ENCODE measurements at regions not wholly inside any gene's neighbourhood (a gene's known extent, or its start where the extent isn't known, plus 50 kb on each side); places are given as distances from the start of the nearest gene placed in this dataset.

DNA sequence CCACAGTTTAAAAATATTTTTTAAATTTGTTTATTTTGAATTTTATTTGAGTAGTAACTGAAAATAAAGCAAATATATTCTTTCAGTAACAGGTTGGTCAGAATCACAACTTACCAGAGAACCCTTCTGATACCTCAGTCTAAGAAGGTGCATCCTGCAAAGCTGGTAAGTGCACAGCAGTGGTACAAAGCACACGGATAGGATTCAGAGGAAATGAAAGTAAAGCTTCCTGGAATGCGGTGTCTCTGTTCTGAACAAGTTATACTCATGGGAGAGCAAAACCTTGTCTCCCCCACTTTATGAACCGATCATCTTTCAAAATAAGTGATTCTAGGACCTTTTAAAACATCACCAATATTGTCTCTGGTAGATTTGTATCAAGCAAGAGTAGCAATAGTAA lies 398.3 kb downstream of the TMX3 start:
- no peak for DNase-seq

GRCh38 chr18:68314403-68314802 lies 400.5 kb downstream of the TMX3 start:
- no peak for DNase-seq

DNA sequence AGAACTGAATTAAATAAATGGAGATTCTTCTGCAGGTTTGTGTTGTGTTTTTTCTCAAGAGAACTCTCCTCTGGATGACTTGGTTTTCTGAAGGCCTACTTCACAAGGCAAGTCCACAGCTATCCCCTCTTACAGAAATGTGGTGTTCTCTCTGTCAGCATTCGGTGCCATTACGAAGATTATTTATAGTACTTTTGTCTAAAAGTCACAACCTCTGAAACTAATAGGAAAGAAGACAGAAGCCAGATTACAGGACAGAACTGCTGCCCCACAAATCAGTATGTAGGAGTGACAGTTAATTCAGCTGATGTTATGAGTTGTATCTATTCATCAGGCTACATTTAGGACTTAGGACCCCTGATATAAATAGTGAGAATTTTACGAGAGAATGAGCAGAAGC lies 413.5 kb downstream of the TMX3 start:
- DNase-seq, result no peak

- no peak for DNase-seq
These were observed 415.0 kb downstream of the TMX3 start for GRCh38 chr18:68299906-68300305.

- DNase-seq, result no peak
These were observed 416.6 kb downstream of the TMX3 start for GRCh38 chr18:68298330-68298729.

DNA sequence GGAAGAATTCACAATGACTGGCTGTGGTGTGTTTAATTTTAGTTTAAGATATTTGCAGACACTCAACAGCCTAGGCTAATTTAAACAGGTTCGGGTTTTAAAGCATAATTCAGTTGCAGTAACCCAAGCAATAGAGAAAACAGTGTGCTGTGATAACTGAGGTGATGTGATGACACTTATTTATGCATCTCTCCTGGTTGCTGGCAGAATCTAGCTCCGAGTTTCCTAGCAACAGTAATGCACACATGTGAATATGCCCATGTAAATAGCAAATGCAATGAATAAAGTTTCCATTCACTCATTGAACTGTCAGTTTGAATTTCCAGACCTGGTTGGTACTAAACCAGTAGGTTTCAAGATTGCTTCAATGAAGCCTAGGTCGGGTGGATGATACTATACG lies 426.5 kb downstream of the TMX3 start:
- DNase-seq, result no peak

- DNase-seq, result no peak
These were observed 430.6 kb downstream of the TMX3 start for GRCh38 chr18:68284236-68284780.

DNA sequence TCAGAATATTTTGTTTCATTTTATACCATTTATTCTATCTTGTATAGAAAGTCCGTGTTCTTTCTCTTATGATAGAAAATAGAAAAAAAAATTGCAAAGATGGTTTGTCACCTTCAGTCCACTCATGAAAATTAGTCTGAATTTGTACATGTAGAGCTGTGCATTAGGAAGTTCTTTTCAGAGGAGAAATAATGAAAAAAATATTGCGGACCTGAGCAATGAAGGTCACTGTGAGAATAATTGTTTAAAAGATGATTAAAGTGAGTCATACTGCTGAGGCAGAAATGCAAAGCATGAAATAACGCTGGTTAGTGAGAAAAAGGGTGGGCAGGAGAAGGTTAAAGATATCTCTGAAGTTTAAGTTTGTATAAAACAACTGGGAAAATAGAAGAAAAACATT lies 431.1 kb downstream of the TMX3 start:
- DNase-seq, result no peak

DNA sequence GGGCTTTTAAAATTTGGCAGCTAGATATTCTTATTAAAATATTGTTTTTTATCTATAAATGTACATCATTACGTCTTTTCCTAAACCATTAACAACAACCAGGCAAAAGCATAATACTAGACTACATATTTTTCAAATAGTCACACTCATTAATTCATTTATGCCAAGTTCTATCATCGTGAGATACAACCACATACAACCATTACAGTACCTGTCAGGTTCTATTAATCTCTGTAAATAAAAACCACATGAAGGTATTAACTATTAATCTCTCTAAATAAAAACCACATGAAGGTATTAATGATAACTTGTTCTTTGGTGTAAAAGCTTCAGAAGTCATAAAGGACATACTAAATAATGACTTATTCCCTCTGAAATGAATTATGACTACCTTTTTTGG lies 432.7 kb downstream of the TMX3 start:
- DNase-seq, result no peak

DNA sequence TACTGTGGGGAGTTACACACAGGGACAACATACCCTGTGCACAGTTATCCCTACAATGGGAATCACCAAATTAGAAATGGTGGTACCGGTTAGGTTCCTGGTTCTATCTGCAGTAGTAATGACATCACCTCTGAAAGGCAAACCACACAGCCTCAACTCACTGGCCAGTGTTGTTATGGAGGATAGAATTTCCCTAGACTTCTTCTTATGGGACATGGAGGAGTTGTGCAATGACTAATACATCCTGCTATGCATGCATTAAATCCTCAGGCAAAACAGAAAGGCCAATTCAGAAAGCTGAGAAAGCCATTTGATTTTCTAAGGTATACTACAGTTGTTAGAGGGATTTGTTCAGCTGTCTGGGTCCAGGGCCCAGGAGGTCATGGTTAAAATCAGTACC lies 439.3 kb downstream of the TMX3 start:
- no peak for DNase-seq

GRCh38 chr18:68270017-68270416 lies 444.9 kb downstream of the TMX3 start:
- DNase-seq, result no peak

DNA sequence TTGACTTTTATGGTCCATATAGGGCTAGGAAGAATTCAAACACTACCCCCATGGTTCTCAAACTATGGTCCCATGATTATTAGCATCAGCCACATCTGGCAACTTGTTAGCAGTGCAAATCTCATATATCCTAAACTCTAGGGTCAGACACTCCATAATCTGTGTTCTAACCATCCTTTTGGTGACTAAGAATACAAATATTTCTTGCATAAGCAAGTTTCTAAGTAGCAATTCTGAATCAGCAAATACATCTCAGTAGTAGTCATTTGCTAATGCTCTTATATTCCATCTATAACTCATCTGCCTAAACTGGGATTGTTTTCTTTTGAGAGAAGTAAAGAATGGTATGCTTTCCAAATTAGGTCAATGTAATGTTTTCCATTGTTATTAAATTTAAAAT lies 447.3 kb downstream of the TMX3 start:
- DNase-seq, result no peak

DNA sequence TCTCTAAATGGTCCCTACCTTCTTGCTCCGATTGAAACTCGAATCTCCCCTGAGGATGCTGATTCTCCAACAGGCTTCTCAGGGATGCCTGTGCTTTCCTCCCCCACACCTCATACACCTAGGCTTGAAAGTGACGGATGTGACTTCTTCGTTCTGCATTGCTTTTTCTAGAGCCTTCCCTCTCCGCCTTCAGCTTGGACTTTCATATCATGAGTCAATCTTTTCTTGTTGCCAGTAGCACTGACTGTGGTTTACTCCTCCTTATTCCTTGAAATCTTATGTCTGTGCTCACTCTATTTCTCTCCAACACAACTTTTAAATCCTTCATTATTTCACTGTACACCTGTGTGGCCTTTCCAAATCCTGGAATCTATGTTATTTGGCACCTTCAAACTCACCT lies 451.4 kb downstream of the TMX3 start:
- DNase-seq, result no peak

GRCh38 chr18:68262690-68263294 lies 452.1 kb downstream of the TMX3 start:
- DNase-seq, result no peak

- no peak for DNase-seq
These were observed 458.4 kb downstream of the TMX3 start for GRCh38 chr18:68256418-68257067.

GRCh38 chr18:68244786-68245185 lies 470.1 kb downstream of the TMX3 start:
- DNase-seq, result no peak

- no peak for DNase-seq
These were observed 473.0 kb downstream of the TMX3 start for GRCh38 chr18:68241881-68242280.

- no peak for DNase-seq
These were observed 480.2 kb downstream of the TMX3 start for GRCh38 chr18:68234676-68235075.

DNA sequence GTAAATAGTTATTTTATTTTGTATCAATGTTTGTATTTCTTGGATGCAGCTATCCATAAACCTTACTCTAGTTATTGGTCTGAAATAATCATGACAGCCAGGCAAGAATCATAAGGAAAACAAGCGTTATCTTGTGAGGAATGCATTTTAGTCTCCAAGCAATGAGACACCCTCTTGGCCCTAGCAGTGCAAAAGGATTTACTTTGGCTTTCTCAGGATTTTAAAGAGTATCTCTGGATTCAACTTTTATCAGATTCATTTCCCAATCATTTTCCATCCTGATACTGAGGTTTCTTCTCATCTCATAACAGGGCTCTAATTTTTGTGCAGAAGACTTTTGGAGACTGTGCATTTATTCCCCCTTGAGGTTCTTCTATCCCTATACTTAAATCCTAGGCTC lies 480.8 kb downstream of the TMX3 start:
- no peak for DNase-seq

- DNase-seq, result no peak
These were observed 481.9 kb downstream of the TMX3 start for GRCh38 chr18:68233018-68233417.

- DNase-seq, result no peak
These were observed 485.6 kb downstream of the TMX3 start for GRCh38 chr18:68229351-68229750.

DNA sequence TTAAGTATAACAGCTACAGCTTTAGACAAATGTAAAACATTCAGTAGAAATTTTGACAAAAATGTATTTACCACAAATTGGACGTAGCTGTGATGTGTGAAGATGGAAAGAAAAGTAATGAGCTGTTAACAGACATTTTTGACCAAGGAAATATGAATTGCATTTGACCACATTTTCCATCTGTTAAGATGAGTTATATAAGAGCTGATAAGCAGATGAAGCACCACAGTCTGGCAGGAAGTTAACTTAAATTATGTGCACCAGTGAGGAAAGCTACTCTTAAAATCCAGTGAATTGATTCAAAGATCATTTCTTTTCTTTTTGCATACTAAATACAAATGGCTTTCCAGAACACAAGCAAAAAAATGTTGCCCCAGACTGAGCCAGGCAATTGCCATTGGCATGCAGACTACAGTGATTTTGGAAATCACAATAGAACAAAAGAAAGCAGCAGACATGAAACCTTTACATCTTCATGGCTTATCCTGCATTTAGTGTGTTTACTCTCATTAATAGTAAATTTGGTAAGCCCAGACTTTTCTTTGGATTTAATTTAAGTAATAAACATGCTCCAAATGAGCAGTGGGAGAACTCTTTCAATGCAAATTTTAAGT lies 493.7 kb downstream of the TMX3 start:
- no peak for DNase-seq

DNA sequence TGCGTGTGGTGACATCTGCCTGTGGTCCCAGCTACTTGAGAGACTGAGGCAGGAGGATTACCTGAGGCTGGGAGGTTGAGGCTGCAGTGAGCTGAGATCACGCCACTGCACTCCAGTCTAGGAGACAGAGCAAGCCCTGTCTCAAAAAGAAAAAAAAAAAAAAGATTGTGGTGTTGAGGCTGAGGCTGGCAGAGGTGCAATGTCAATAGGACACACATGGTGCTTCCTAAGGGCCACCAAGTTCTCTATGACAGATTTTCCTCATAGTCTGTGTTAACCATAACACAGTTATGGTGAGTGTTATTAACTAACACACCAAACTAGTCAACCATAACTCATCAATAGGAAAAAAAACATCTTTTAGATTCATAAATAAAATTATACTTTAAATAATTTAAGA lies 494.4 kb downstream of the TMX3 start:
- no peak for DNase-seq

GRCh38 chr18:68219872-68220271 lies 495.0 kb downstream of the TMX3 start:
- no peak for DNase-seq

GRCh38 chr18:68219274-68219673 lies 495.6 kb downstream of the TMX3 start:
- no peak for DNase-seq

All from hematopoietic multipotent progenitor cell treated with erythropoietin and hydrocortisone succinate and interleukin-3 and kit ligand, for 8 days (in vitro differentiated cells).